NCI-H2227 (cell line): ENCODE measurements at regions not wholly inside any gene's neighbourhood (a gene's known extent, or its start where the extent isn't known, plus 50 kb on each side); places are given as distances from the start of the nearest gene placed in this dataset.

Source experiments
- DNase-seq: peaks from one replicate; lab custom pipeline; 2025; ENCODE audit not compliant: unreplicated experiment; lab: John Stamatoyannopoulos, UW

DNA sequence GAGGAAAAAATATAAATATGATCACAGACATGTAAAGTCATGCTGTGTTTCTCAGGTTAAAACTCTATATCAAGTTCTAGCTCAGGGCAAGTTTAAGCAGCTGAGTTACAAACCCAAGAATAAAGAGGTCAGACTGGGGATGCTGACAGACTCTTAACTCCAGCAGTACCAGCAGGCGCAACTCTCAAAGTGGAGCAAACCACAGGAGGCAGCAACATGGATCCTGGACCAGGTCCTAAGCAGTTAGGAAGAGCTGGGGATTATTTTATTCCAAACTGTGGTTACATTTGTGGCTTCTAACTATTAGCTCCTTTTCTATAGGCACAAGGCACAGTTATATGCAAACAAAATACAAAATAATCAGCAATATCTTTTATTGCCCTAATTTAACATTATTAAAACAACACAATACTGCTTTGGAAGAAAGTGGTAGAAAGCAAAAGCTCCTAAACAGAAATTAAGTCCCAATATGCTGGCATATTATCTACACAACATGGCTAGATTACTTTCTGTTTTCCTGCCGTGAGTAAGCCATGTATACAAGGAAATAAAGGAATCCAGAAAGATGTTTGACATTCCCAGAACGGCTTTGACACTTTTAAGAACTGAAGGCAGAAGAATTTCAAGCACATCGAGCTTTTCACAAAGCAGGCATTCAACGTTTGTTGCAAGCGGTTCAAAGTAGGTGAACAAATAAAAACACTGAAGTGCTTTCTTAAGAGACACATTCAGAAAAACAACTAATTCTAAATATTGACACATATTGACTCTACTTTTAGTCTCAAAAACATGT lies 378.8 kb upstream of the ZNF608 start:
- DNase-seq, result no peak

DNA sequence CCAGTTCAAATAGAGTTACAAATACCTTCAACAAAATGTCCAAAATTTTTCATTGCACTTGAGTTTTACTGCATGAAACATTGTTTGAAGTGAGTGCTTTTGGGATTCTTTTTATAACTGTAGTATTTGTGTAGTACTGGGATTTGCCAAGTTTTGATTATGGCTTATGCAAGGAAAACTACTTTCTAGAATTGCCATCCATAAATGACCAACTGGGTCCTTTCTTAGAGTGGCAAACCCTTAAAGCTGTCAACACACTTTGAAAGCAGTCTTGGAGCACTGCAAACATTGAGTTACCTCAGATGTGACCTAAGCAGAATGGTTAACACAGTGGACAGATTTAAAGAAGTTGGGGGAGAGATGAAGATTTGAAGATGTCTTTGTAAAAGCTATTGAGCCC lies 379.6 kb upstream of the ZNF608 start:
- DNase-seq, result no peak

DNA sequence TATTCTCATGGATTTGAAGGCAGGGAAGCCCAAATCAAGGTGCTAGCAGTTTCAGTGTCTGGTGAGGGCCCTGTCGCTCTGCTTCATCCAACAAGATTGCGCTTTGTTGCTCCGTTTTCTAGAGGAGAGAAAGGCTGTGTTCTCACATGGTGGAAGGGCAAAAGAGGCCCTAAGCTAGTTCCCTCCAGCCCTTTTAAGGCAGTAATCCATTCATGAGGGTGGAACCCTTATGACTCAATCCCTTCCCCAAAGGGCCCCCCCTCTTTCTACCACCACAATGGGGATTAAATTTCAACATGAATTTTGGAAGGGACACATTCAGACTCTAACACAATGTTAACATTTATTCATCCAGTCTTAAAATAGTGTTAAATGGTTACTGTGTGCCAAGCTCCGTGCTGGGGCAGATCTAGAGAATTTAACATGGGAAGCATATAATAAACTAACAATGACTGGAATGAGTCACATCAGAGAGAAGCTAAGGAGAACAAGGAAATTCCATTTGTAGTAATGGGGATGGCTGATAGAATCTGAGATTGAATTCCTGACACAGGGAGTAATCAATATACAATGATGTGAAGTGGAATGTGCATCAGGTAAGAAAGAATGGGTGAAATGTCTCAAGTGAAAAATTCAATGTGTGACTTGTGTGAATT lies 382.8 kb upstream of the ZNF608 start:
- DNase-seq, result no peak

DNA sequence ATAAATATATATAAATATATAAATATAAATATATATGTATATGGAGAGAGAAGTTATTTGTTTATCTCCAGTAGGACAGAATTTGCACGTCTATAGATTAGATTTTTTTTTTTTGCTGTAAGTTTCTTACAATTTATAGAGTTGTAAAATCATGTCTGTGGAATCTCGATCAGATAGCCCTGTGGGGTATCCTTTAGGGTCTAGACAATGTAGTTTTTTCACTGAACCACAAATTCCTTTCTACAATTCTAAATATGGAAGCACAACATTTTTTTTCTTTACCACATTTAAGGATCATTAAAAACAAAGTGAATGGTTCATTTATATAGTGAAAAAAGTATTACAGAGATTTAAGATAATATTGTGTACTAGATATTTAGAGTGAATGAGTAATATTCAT lies 384.2 kb upstream of the ZNF608 start:
- no peak for DNase-seq

DNA sequence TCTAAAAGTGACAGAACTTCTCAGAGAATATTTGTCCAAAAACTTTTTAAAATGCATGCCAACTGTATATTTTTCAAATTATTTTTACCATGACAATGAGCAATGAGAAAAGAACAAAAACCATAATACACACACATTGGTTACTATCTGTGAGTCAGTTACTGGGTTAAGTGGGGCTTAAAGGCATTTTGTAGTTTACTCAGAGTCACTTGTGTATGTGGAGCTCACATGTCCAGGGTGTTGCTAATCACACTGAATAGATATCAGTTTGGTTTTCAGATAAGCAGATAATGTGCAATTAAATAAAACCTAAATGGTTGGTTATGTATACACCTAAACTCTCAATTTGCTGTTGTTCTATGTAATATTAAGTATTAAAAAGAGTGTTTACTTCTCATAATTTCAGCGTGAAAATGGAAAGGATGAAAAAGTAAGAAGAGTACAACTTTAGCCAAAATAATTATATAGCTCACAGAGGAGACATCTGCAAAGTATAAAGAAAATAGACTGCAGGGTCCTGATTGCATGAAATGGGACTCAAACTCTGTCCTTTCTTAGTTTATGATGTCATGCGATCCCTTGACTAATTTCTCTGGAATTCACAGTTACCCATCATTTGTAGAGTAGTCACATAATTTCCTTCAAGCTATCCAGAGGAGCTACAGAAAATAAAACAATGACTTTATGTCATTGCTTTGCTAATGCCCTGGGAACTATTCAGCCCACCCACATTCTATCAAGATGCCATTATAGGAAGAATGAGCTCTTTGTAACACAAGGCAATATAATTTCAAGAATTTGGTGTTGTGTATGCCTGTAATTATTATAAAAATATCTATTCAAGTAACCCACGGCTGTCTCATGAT lies 388.0 kb upstream of the ZNF608 start:
- no peak for DNase-seq

DNA sequence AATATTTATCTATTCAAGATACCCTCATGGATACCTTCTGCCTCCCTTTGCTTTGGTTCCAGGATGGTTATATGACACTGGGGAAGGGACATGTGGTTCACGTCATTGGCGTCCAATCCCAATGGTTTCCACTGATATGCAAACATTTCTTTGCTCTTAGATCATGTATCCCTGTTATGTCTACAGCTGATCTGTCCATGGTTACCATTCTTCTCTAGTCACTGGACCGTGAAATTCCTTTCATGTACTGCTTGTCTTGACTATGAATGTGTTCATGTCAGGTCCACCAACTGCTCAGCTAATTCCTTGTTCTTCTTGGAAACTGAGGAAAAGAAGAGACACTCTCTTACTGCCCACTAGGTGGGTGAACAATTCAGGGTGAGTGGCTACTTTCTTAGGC lies 391.1 kb upstream of the ZNF608 start:
- DNase-seq, result no peak

DNA sequence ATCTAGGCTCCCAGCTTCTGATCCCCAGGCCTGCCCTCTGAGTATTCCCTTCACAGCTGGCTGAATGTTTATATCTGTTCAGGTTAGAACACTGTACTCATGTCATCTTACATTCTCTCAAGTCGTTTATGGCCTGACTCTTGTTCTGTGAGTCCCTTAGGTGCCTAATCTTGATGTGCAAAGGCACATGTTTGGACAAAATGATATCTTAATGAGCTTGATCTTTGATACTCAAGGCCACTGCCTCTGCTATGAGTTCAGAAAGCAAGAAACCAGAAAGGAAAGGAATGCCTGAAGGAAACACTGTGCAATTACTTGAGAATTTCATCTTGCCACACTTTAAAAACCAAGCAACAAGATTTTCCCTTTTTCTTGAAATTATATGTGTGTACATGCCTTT lies 391.8 kb upstream of the ZNF608 start:
- DNase-seq, result no peak

DNA sequence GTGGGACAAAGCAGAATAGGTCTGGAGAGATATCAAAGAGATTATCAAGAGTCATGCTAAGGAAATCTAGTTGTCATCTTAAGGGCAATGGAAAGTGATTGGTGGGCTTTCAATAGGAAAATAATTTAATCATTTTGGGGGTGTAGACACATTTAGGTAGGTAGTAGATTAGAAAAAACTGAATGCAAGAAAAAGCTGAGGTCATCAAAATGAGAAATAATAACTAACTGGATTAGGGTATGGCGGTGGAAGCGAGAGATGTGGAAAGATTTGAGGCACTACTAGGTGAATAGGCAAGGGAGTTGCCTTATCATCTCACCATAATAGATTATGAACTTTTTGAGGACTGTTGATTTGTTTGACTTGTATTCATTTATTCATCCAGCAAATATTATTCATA lies 393.2 kb upstream of the ZNF608 start:
- DNase-seq, result no peak

DNA sequence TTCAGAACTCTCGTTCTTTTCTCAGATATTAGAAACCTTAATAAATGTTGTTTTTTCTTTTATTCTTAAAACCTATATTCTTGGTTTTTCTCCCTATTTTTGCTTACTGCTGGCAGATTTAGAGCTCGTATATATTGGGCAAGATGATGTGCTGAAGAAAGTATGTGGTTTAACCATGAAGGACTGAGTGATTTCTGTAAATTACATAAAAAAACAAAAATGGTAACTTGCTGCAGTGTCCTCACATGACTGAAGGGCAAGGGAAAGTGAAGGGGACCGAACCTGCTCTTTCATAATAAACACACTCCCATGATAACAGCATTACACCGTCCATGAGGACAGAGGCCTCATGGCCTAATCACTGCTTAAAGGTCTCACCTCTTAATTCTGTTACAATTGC lies 393.8 kb upstream of the ZNF608 start:
- DNase-seq, result no peak

DNA sequence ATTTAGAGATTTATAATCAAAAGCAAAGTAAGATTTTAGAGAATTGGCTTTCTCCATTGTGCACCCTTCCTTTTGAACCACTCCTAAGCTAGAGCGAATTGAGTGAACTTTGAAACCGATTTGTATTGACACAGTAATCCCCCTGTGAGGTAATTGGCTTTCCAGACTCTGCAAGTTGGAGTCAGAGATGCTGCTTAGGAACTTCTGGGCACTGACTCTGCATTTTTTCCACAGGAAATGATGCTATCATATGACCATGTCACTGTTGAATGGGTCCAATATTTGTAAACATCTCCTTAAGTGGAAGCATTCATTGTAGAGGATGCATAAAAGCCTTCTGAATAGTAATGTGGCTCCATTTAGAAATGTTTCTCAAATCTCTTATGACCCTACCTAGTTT lies 394.4 kb upstream of the ZNF608 start:
- no peak for DNase-seq

DNA sequence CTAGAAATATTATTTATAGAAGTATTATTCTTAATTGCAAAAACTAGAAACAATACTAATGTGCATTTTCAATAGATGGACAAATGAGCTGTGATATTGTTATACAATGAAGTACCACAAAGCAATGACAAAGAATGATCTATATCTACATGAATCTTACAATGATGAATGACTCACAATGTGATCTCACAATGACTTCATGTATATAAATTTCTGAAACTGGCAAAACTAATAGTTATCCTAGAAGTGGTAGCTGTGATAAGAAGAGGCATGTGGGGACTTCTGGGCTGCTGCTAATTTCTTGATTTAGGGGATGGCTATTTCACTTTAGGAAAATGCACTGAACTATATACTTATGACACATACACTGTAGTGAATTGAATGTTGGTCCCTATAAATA lies 396.0 kb upstream of the ZNF608 start:
- DNase-seq, result no peak

DNA sequence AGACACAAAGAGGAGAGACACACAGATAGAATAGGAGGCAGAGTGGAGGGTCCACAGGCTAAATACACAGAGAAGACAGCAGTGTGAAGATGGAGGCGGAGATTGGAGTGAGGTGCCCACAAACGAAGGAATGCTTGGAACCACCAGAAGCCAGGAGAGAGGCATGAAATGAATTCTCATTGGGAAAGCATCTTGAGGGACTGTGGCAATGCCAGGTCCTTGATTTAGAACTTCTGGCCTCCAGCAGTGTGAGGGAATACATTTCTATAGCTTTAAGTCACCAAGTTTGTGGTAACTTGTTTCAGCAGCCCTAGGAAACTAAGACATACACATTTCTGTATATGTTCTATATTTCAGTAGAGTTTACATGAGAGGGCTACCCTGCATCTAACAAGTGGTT lies 396.6 kb upstream of the ZNF608 start:
- DNase-seq, result no peak

DNA sequence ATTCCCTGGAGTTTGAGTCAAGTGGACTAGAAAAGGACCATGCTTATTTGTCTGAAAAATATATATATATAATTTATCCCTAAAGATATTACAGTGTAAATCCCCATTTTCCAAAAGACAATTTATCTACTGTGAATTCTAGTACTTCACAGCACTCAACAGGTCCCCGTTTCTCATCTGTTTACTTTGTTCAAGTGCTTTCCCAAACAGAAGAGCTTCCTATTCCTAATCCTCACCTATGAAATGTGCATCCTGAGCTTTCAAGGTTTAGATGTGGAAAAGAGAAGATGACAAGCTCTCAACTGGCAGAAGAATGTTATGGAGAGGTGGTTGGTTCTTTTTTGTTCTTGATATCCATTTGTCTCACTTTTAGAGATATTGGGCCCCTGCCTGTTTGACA lies 401.6 kb upstream of the ZNF608 start:
- DNase-seq, result no peak

DNA sequence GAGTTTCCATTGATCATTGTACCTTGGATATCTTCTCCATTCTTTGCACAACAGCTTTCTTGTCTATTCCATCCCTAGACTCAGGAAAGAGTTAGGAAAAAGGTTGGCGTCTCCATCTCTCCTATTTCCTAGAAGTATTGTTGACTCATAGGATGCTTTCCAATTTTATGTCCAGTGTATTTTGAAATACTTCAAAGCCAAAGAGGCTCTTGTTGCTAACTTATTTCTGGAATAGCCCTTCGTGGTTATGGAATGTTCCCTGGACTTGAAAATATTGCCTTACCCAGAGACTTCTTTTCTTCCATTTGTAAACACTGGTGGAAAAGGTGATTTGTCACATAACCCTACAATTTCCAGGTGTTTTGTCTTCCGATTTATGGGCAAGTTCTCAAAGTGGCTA lies 402.3 kb upstream of the ZNF608 start:
- no peak for DNase-seq

DNA sequence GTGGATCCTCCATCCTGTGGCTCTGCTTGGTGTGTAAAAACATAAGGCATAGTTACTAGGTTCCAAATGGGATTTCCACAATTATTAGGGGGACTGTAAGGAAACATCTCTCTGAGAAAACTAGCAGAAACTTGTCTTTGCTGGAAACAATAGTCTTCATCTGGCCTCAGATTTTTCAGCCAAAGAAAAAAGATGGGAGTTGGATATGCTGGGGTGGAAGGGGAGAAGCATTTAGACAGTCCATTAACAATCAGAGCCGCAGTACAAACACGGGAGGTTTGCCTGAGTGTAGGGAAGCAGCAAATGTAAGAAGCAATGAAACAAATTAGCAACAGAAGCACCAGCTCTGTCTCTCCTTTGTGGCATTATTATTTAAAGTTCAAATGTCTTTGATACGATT lies 402.7 kb upstream of the ZNF608 start:
- DNase-seq, result no peak

DNA sequence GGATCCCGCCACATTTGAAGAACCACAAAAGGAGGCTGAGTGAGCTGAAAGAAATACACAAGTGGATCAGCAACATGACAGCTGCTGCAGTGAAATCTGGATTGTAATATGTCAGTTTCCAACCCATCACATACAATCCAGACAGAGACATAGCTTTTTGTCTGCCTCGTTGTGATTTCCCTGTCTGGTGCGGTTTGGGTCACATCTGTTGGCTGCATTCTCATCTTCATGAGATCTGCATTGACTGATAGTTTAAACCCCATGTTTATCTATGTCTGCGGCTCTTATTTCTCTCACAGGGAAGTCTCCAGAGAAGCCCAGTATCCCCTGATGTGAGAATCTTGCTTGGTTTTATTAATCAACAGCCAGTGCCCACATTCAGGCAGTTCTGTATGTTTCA lies 403.1 kb upstream of the ZNF608 start:
- peak; percentile 16 for DNase-seq

DNA sequence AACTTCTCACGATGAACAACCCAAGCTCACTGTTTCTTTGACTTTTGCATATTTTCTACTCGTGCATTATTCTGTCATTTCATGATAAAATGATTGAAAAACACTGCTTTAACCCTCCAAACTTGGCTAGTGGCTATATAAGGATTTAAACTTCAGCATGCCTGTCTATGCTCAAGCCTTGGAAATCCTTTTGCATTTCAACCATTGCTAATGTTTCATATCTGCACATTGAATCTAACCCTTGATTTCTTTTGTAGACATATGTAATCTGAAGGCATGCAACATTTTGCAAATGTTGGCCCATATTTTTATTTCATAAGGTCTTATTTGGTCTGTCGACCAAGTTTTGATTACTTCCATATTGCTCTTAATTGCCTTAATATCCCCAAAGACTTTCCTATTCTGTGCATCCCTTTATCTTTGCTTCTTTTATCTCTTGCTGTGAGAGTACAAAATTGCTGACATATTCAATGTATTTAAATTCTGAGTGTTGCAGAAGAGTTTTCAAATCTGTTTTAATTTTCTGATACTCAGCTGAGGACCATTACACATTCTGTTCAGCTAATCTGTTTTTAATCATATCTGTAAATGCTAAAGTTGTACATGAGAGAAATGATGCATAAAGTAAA lies 403.7 kb upstream of the ZNF608 start:
- DNase-seq, result no peak

DNA sequence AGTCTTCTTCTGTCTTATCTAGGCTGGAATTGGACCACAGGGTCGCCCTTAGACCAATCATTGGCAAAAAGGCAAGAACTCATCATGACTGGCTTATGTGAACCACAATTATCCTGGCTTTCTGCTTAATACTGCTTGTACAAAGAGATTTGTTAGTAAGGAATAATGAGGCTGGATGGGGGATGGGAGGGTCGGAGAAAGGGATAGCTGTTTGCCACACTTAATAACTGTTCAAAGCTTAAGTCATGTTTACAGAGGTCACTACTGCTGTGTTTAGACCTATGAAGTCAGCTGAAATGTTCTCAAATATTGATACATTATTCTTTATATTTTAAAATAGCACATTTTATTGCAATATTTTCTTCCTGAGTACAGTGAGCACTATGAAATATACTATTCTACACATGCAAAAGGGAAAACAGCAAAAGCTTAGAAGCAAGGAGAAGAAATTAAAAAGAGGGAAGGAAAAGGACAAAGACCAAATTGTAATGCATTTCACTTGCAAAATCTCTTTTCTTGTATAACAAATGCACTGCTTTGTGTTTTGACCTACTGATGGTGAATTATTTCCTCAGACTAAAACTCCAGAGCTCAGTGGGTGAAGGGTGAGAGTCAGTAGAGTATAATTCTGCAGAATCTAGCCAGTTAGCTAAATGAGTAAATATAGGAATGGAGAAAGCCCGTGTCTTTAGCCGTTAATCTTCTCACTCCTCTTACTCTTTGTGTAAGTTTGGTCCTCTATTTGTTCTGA lies 404.9 kb upstream of the ZNF608 start:
- no peak for DNase-seq

DNA sequence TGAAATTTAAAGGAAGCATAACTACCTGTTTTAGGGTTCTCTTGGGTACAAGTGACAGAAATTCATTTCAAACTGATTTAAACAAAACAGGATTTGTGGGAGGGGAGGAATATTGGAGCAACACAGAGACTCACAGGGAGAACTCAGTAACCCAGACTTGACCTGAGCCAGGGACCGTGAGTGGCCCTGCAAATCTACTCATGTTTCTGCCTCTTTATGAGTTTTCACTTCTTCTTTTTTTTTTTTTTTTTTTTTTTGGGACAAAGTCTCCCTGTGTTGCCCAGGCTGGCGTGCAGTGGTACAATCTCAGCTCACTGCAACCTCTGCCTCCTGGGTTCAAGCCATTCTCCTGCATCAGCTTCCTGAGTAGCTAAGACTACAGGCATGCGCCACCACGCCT lies 405.6 kb upstream of the ZNF608 start:
- DNase-seq, result no peak

DNA sequence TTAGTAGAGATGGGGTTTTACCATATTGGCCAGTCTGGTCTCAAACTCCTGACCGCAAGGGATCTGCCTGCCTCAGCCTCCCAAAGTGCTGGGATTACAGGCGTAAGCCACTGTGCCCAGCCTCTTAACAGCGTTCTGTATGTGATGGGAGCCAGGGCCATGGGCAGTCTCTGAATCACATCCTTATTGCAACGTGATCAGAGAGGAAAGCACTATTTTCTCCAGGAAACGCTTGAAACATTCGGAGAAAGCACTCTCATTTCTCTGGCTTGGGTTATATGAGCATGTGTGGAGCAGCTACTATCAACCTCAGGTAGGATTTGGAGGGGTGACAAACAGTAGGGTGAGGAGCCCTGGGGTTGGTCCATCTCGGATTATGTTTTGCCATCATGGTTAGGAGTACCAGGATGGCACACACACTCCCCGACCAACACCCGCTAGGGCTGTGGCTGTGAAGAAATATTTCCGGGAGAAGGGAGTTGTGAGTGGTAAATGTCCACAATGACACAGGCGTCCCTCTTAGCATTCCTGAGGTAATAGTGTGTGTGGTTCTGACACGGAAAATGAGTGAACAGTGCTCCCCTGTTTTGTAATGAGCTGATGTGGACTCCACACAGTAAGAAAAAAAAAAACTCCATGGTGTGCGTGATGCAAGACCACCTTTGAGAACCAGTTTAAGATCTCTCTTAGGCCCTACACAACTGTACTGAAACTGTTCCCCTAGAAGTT lies 406.2 kb upstream of the ZNF608 start:
- no peak for DNase-seq
